VCaP (cell line): ENCODE measurements at regions not wholly inside any gene's neighbourhood (a gene's known extent, or its start where the extent isn't known, plus 50 kb on each side); places are given as distances from the start of the nearest gene placed in this dataset.

Experiments
- H3K27ac ChIP-seq: fragments of 450-650 bp; 2 replicates; pipeline ENCODE4 v1.5.1; 2017
- CTCF ChIP-seq: fragments of 450-650 bp; conservative IDR thresholded peaks from 2 replicates; pipeline ENCODE4 v1.5.1; 2017; ENCODE audit warnings: mild to moderate bottlenecking, moderate library complexity

GRCh38 chr3:115348951-115349745, 202.1 kb upstream of the ZBTB20 start:
- TF ChIP-seq CTCF, result no peak
- no peak overlapping the region for H3K27ac ChIP-seq

GRCh38 chr3:115350606-115351005, 203.5 kb upstream of the ZBTB20 start:
- TF ChIP-seq CTCF, result no peak
- H3K27ac ChIP-seq, result no peak overlapping the region

- TF ChIP-seq CTCF, result no peak
- no peak overlapping the region for H3K27ac ChIP-seq
Observed at GRCh38 chr3:115351193-115351592, 204.1 kb upstream of the ZBTB20 start.

GRCh38 chr3:115354010-115354409, 206.9 kb upstream of the ZBTB20 start:
- TF ChIP-seq CTCF, result no peak
- no peak overlapping the region for H3K27ac ChIP-seq

GRCh38 chr3:115357456-115357855, 210.4 kb upstream of the ZBTB20 start:
- no peak for TF ChIP-seq CTCF
- no peak overlapping the region for H3K27ac ChIP-seq

- no peak for TF ChIP-seq CTCF
- H3K27ac ChIP-seq, result no peak overlapping the region
Observed at GRCh38 chr3:115359536-115359935, 212.4 kb upstream of the ZBTB20 start.

GRCh38 chr3:115361806-115362205, 214.7 kb upstream of the ZBTB20 start:
- no peak for TF ChIP-seq CTCF
- no peak overlapping the region for H3K27ac ChIP-seq
